Tibial nerve (tissue), 4 donors: ENCODE measurements at regions not wholly inside any gene's neighbourhood (a gene's known extent, or its start where the extent isn't known, plus 50 kb on each side); places are given as distances from the start of the nearest gene placed in this dataset.

ENCODE experiments used
- EP300 ChIP-seq, 2 donors: sonication (generic); formaldehyde crosslinking; IDR thresholded peaks; one replicate each; pipeline ENCODE4 v1.6.1; 2017; ENCODE audit warnings: antibody characterized with exemption in 2 of 2, mild to moderate bottlenecking in 1 of 2
- TF ChIP-seq, protein P1 (sequence below), 5 experiments: fragments of 200-600 bp in 3 of 5; fragments of 450-650 bp in 2 of 5; sonication (generic) in 3 of 5; IDR thresholded peaks; one replicate each; pipeline ENCODE4 v1.5.1; 2016 to 2019; ENCODE audit warnings: antibody characterized with exemption in 5 of 5, mild to moderate bottlenecking in 3 of 5, moderate library complexity in 2 of 5

DNA sequence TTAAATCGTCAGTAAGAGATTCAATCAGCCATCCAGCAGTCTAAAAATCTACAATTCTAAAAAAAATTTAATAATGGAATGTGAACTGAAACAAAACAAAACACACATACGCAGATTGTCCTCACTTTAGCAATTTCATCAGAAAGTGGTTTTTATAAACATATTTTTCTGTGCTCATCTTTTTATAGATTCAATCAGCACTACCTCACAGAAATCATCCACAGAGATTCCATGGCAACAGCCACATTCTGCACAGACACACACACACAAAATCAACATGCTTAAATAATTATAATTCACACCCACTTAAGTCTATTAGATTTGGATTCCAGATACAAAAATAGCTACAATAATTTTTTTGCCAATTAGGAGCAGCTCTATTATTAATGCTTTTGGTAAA lies 149.0 kb upstream of the KCNIP4 start:
- TF ChIP-seq, protein P1, sequence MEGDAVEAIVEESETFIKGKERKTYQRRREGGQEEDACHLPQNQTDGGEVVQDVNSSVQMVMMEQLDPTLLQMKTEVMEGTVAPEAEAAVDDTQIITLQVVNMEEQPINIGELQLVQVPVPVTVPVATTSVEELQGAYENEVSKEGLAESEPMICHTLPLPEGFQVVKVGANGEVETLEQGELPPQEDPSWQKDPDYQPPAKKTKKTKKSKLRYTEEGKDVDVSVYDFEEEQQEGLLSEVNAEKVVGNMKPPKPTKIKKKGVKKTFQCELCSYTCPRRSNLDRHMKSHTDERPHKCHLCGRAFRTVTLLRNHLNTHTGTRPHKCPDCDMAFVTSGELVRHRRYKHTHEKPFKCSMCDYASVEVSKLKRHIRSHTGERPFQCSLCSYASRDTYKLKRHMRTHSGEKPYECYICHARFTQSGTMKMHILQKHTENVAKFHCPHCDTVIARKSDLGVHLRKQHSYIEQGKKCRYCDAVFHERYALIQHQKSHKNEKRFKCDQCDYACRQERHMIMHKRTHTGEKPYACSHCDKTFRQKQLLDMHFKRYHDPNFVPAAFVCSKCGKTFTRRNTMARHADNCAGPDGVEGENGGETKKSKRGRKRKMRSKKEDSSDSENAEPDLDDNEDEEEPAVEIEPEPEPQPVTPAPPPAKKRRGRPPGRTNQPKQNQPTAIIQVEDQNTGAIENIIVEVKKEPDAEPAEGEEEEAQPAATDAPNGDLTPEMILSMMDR (IDR thresholded peaks at IDR 0.05): no peak
- TF ChIP-seq EP300 (IDR thresholded peaks at IDR 0.05): no peak
